H1 (cell line): ENCODE measurements at regions not wholly inside any gene's neighbourhood (a gene's known extent, or its start where the extent isn't known, plus 50 kb on each side); places are given as distances from the start of the nearest gene placed in this dataset.

Experiments
- CTCF ChIA-PET: fragments of 300-600 bp; sonication (Branson Sonifier 250); formaldehyde crosslinking; loops from one replicate; lab custom pipeline; 2021; ENCODE audit not compliant: partially characterized antibody; lab: Charles Lee
- POLR2A ChIA-PET: fragments of 300-600 bp; sonication (Branson Sonifier 250); formaldehyde crosslinking; loops from one replicate; lab custom pipeline; 2021; ENCODE audit warnings: inconsistent platforms; ENCODE audit not compliant: partially characterized antibody; lab: Charles Lee
- DNase-seq, 2 experiments: peaks; one replicate each; pipeline versions ENCODE4 v3.0.0 to v3.0.0-alpha.2; 2010 to 2022; ENCODE audit warnings: low spot score in 2 of 2, low read depth in 1 of 2, mixed read lengths in 1 of 2
- FAIRE-seq: peaks from 2 replicates; lab custom pipeline; 2011; peaks lifted over from hg19 to GRCh38; lab: Jason Lieb, UNC
- H2AFZ ChIP-seq: 2 replicates; pipeline ENCODE4 v1.8.1; 2012; ENCODE audit warnings: low read length, inconsistent platforms
- H2AK5ac ChIP-seq: 2 replicates; pipeline ENCODE4 v1.6.1; 2013; ENCODE audit warnings: low read depth, low read length
- H2BK120ac ChIP-seq: replicated peaks from 2 replicates; pipeline ENCODE3; 2013; ENCODE audit warnings: low read depth, low read length, inconsistent platforms
- H2BK12ac ChIP-seq: 2 replicates; pipeline ENCODE4 v1.6.1; 2013; ENCODE audit warnings: low read depth, low read length
- H2BK15ac ChIP-seq: 2 replicates; pipeline ENCODE4 v1.6.1; 2013; ENCODE audit warnings: low read length
- H2BK20ac ChIP-seq: 2 replicates; pipeline ENCODE4 v1.6.1; 2013; ENCODE audit warnings: low read length
- H2BK5ac ChIP-seq: 2 replicates; pipeline ENCODE4 v1.6.1; 2013; ENCODE audit warnings: low read depth, low read length
- H3K14ac ChIP-seq: 2 replicates; pipeline ENCODE4 v1.6.1; 2013; ENCODE audit warnings: inconsistent platforms; ENCODE audit not compliant: insufficient read length
- H3K18ac ChIP-seq: 2 replicates; pipeline ENCODE4 v1.6.1; 2013; ENCODE audit warnings: low read length; ENCODE audit errors: extremely low read depth
- H3K23ac ChIP-seq: 2 replicates; pipeline ENCODE4 v1.6.1; 2013; ENCODE audit warnings: inconsistent platforms; ENCODE audit not compliant: insufficient read length
- H3K23me2 ChIP-seq: 2 replicates; pipeline ENCODE4 v1.6.1; 2013; ENCODE audit warnings: low read depth, low read length
- H3K27ac ChIP-seq: 2 replicates; pipeline ENCODE4 v1.6.1; 2011; ENCODE audit warnings: low read depth, low read length, inconsistent platforms
- H3K27me3 ChIP-seq, 4 experiments: replicated peaks in 1 of 4; 1 replicate in 1 of 4; 2 replicates in 3 of 4; pipeline versions ENCODE4 v1.6.1 to v1.8.1; 2011 to 2013; ENCODE audit warnings: low read length in 3 of 4, mild to moderate bottlenecking in 3 of 4, inconsistent platforms in 2 of 4, mixed read lengths in 2 of 4, moderate library complexity in 1 of 4; ENCODE audit not compliant: control insufficient read depth in 3 of 4, insufficient read depth in 3 of 4; ENCODE audit errors: extremely low read depth in 1 of 4
- H3K36me3 ChIP-seq, 4 experiments: 2 replicates each; pipeline versions ENCODE4 v1.6.1 to v1.8.1; 2011 to 2013; ENCODE audit warnings: mild to moderate bottlenecking in 4 of 4, low read length in 3 of 4, moderate library complexity in 2 of 4, control low read depth in 1 of 4, inconsistent platforms in 1 of 4; ENCODE audit not compliant: insufficient read depth in 4 of 4, control insufficient read depth in 2 of 4
- H3K4ac ChIP-seq: replicated peaks from 2 replicates; pipeline ENCODE3; 2013; ENCODE audit warnings: low read length, low read depth, mixed read lengths, inconsistent platforms; ENCODE audit not compliant: insufficient read length
- H3K4me1 ChIP-seq, 4 experiments: replicated peaks in 1 of 4; 1 replicate in 1 of 4; 2 replicates in 3 of 4; pipeline versions ENCODE4 v1.6.1 to v1.8.1; 2011 to 2013; ENCODE audit warnings: low read length in 3 of 4, inconsistent platforms in 2 of 4, mixed read lengths in 1 of 4; ENCODE audit not compliant: insufficient read depth in 4 of 4, control insufficient read depth in 3 of 4
- H3K4me2 ChIP-seq, 2 experiments: 2 replicates each; pipeline versions ENCODE4 v1.6.1 to v1.8.1; 2011 to 2013; ENCODE audit warnings: low read depth in 2 of 2, low read length in 2 of 2, control low read depth in 1 of 2, inconsistent platforms in 1 of 2, mild to moderate bottlenecking in 1 of 2; ENCODE audit not compliant: insufficient read depth in 1 of 2
- H3K4me3 ChIP-seq, 4 experiments: fragments of 200-600, 300-600 bp in 1 of 4; sonication (generic), shearing (Covaris generic), sonication (Bioruptor Twin) in 1 of 4; 2 replicates each; pipeline versions ENCODE4 v1.5.1 to v1.8.1; 2011 to 2016; ENCODE audit warnings: low read length in 4 of 4, low read depth in 3 of 4, control low read depth in 2 of 4, inconsistent platforms in 2 of 4, mild to moderate bottlenecking in 2 of 4, mixed read lengths in 1 of 4, moderate library complexity in 1 of 4; ENCODE audit not compliant: insufficient read depth in 2 of 4; ENCODE audit errors: extremely low read depth in 1 of 4
- H3K56ac ChIP-seq: replicated peaks from 2 replicates; pipeline ENCODE3; 2013; ENCODE audit warnings: low read depth, mild to moderate bottlenecking, mixed read lengths, low read length, inconsistent platforms; ENCODE audit not compliant: insufficient read length
- H3K79me1 ChIP-seq: 2 replicates; pipeline ENCODE4 v1.6.1; 2013; ENCODE audit warnings: low read depth, low read length, control low read depth
- H3K79me2 ChIP-seq, 2 experiments: 2 replicates each; pipeline versions ENCODE4 v1.6.1 to v1.8.1; 2012 to 2013; ENCODE audit warnings: low read length in 2 of 2, mild to moderate bottlenecking in 2 of 2, inconsistent platforms in 1 of 2; ENCODE audit not compliant: insufficient read depth in 2 of 2, control insufficient read depth in 1 of 2
- H3K9ac ChIP-seq, 4 experiments: replicated peaks in 1 of 4; 1 replicate in 1 of 4; 2 replicates in 3 of 4; pipeline versions ENCODE4 v1.6.1 to v1.8.1; 2011 to 2013; ENCODE audit warnings: low read depth in 3 of 4, low read length in 3 of 4, control low read depth in 2 of 4, mild to moderate bottlenecking in 2 of 4, moderate library complexity in 2 of 4, inconsistent platforms in 1 of 4; ENCODE audit errors: extremely low read depth in 1 of 4
- H3K9me3 ChIP-seq, 2 experiments: 2 replicates each; pipeline versions ENCODE4 v1.6.1 to v1.8.1; 2012 to 2013; ENCODE audit warnings: mild to moderate bottlenecking in 2 of 2, moderate library complexity in 2 of 2, control low read depth in 1 of 2, inconsistent platforms in 1 of 2, low read depth in 1 of 2, low read length in 1 of 2, mixed read lengths in 1 of 2; ENCODE audit not compliant: insufficient read depth in 2 of 2
- H4K20me1 ChIP-seq, 2 experiments: replicated peaks in 1 of 2; 2 replicates each; pipeline versions ENCODE3 to v1.8.1; 2011 to 2013; ENCODE audit warnings: inconsistent platforms in 2 of 2, low read length in 2 of 2, mild to moderate bottlenecking in 1 of 2; ENCODE audit not compliant: insufficient read depth in 2 of 2, control insufficient read depth in 1 of 2
- H4K5ac ChIP-seq: 2 replicates; pipeline ENCODE4 v1.6.1; 2013; ENCODE audit warnings: low read length, low read depth, mixed read lengths, inconsistent platforms; ENCODE audit not compliant: insufficient read length
- H4K8ac ChIP-seq: 2 replicates; pipeline ENCODE4 v1.8.0; 2013; ENCODE audit warnings: mild to moderate bottlenecking, moderate library complexity, low read length, inconsistent platforms; ENCODE audit not compliant: insufficient read depth; ENCODE audit errors: extremely low read depth
- H4K91ac ChIP-seq: replicated peaks from 2 replicates; pipeline ENCODE3; 2013; ENCODE audit warnings: low read length, mixed read lengths, inconsistent platforms; ENCODE audit not compliant: insufficient read length
- ATF2 ChIP-seq: IDR thresholded peaks from 2 replicates; pipeline ENCODE4 v1.6.1; 2012; ENCODE audit warnings: low read length, inconsistent platforms

GRCh38 chr3:139135657-139136056 lies 91.0 kb upstream of the PRR23C start:
- Histone ChIP-seq H3K23me2 (no peaks in the 10 kb centered on the region), H3K18ac (no peak overlapping the region), H2AK5ac (no peak overlapping the region), H2BK120ac (no peak overlapping the region), H3K9me3 (peaks cover 3 to 18% of the 10 kb centered on the region in 2 experiments; a peak in 1 of 4 replicates), H4K5ac (no peak overlapping the region), H3K4me2 (no peak overlapping the region), H3K27me3 (no peaks in the 10 kb centered on the region), H3K36me3 (no peaks in the 10 kb centered on the region; a peak in 1 of 8 replicates), H4K8ac (no peak overlapping the region), H4K20me1 (no peaks in the 10 kb centered on the region), H3K27ac (no peak overlapping the region), H2BK20ac (no peak overlapping the region), H3K79me2 (no peaks in the 10 kb centered on the region), H3K14ac (no peak overlapping the region), H2BK12ac (no peak overlapping the region), H3K4me1 (no peaks in the 10 kb centered on the region), H3K56ac (no peak overlapping the region), H3K79me1 (no peaks in the 10 kb centered on the region), H3K9ac (no peak overlapping the region), H2BK5ac (no peak overlapping the region), H2BK15ac (no peak overlapping the region), H3K4me3 (no peak overlapping the region), H3K23ac (no peak overlapping the region), H4K91ac (no peak overlapping the region), H3K4ac (no peak overlapping the region), H2AFZ (no peak overlapping the region)
- DNase-seq, result no peak
- FAIRE-seq, result no peak
- ChIA-PET POLR2A (no interaction called here), CTCF (interaction anchor here (1.3 kb wide), 1 partner anchor 24 kb away, joined by 3 read pairs; no protein-coding TSS in a partner anchor)
- TF ChIP-seq ATF2, result no peak
